HepG2 (cell line): ENCODE measurements at regions not wholly inside any gene's neighbourhood (a gene's known extent, or its start where the extent isn't known, plus 50 kb on each side); places are given as distances from the start of the nearest gene placed in this dataset.

Experiments used
- ATAC-seq: fragments of 200-7000 bp; cut with Tn5 transposase; 3 replicates; pipeline ENCODE4 v1.9.1; 2020; ENCODE audit warnings: mild to moderate bottlenecking, moderate library complexity
- BruUV-seq: library from RNA; stranded (reverse); fragments of 400-500 nt; replicated peaks from 2 replicates; lab custom pipeline; 2021; lab: Mats Ljungman, UMichigan
- CTCF ChIA-PET: fragments of 300-600 bp; formaldehyde crosslinking; extraction: SDS; loops from one replicate; lab custom pipeline; 2021; ENCODE audit warnings: low total read pairs, inconsistent platforms, low intra/inter-chr PET ratio; lab: Yijun Ruan, JAX
- POLR2A ChIA-PET: fragments of 350-600 bp; sonication (Branson Sonifier 250); formaldehyde crosslinking; loops from one replicate; lab custom pipeline; 2020; ENCODE audit warnings: antibody characterized with exemption, inconsistent platforms; lab: Yijun Ruan, JAX
- DNase-seq: peaks from one replicate; pipeline ENCODE4 v3.0.0-alpha.2; 2015; ENCODE audit warnings: low spot score
- FAIRE-seq: peaks from 3 replicates; lab custom pipeline; 2011; peaks lifted over from hg19 to GRCh38; lab: Jason Lieb, UNC
- H2AFZ ChIP-seq: one replicate; pipeline ENCODE4 v1.6.1; 2011; ENCODE audit warnings: low read length, inconsistent platforms
- H3K27ac ChIP-seq: fragments of 300-600 bp; 3 replicates; pipeline ENCODE4 v1.8.0; 2011; ENCODE audit warnings: mixed run types, mild to moderate bottlenecking, mixed read lengths, low read length, inconsistent platforms; ENCODE audit not compliant: insufficient read depth; ENCODE audit errors: extremely low read length
- H3K27me3 ChIP-seq, 2 experiments: fragments of 200-600 bp in 1 of 2; 2 replicates in 1 of 2; 3 replicates in 1 of 2; pipeline versions ENCODE4 v1.6.0 to v1.8.0; 2011; ENCODE audit warnings: low read length in 2 of 2, mild to moderate bottlenecking in 2 of 2, moderate library complexity in 2 of 2, inconsistent platforms in 1 of 2; ENCODE audit not compliant: insufficient read depth in 2 of 2, control insufficient read depth in 1 of 2
- H3K36me3 ChIP-seq, 2 experiments: fragments of 200-600 bp in 1 of 2; replicated peaks in 1 of 2; 2 replicates in 1 of 2; 3 replicates in 1 of 2; pipeline versions ENCODE4 v1.5.1 to v1.8.0; 2011; ENCODE audit warnings: low read length in 2 of 2, inconsistent platforms in 1 of 2; ENCODE audit not compliant: insufficient read depth in 2 of 2, control insufficient read depth in 1 of 2
- H3K4me1 ChIP-seq: 2 replicates; pipeline ENCODE4 v1.5.1; 2012; ENCODE audit warnings: low read length, inconsistent platforms; ENCODE audit not compliant: insufficient read depth
- H3K4me2 ChIP-seq: 2 replicates; pipeline ENCODE4 v1.6.0; 2011; ENCODE audit warnings: low read depth, low read length, inconsistent platforms
- H3K4me3 ChIP-seq, 3 experiments: fragments of 200-600 bp in 1 of 3; sonication (generic), shearing (Covaris generic) in 1 of 3; replicated peaks in 1 of 3; 2 replicates each; pipeline ENCODE4 v1.5.1; 2011 to 2016; ENCODE audit warnings: low read length in 3 of 3, inconsistent platforms in 2 of 3, low read depth in 2 of 3, mild to moderate bottlenecking in 2 of 3, control low read depth in 1 of 3, mixed read lengths in 1 of 3; ENCODE audit not compliant: insufficient read depth in 1 of 3
- H3K79me2 ChIP-seq: one replicate; pipeline ENCODE4 v1.6.1; 2011; ENCODE audit warnings: low read length, inconsistent platforms; ENCODE audit not compliant: insufficient read depth
- H3K9ac ChIP-seq: 2 replicates; pipeline ENCODE4 v1.6.0; 2011; ENCODE audit warnings: mild to moderate bottlenecking, low read depth, low read length, inconsistent platforms; ENCODE audit not compliant: insufficient read depth
- H3K9me3 ChIP-seq: 2 replicates; pipeline ENCODE4 v1.5.1; 2012; ENCODE audit warnings: mild to moderate bottlenecking, low read length
- H4K20me1 ChIP-seq: 2 replicates; pipeline ENCODE4 v1.6.0; 2011; ENCODE audit warnings: inconsistent platforms, mild to moderate bottlenecking, low read length, moderate library complexity; ENCODE audit not compliant: insufficient read depth
- ERF ChIP-seq: IDR thresholded peaks from 2 replicates; pipeline ENCODE4 v1.6.1; 2018; ENCODE audit warnings: missing biosample characterization, missing genetic modification reagents
- HDAC2 ChIP-seq: sonication (generic); formaldehyde crosslinking; IDR thresholded peaks from 2 replicates; pipeline ENCODE4 v1.4.0; 2020; ENCODE audit warnings: missing genetic modification reagents
- KMT2B ChIP-seq: IDR thresholded peaks from 2 replicates; pipeline ENCODE4 v1.6.1; 2016; ENCODE audit warnings: missing genetic modification reagents, missing compliant biosample characterization
- NPAS2 ChIP-seq: sonication (generic); formaldehyde crosslinking; IDR thresholded peaks from 2 replicates; pipeline ENCODE4 v1.8.0; 2022; ENCODE audit warnings: mild to moderate bottlenecking, missing genetic modification reagents, borderline replicate concordance
- SMAD1 ChIP-seq: sonication (generic); formaldehyde crosslinking; IDR thresholded peaks from 2 replicates; pipeline ENCODE4 v1.4.0; 2020; ENCODE audit warnings: missing genetic modification reagents, low read depth, mild to moderate bottlenecking, borderline replicate concordance
- SP4 ChIP-seq: sonication (generic); formaldehyde crosslinking; IDR thresholded peaks from 2 replicates; pipeline ENCODE4 v1.8.1; 2023; ENCODE audit warnings: mild to moderate bottlenecking, missing genetic modification reagents
- SPEN ChIP-seq: sonication (generic); formaldehyde crosslinking; IDR thresholded peaks from 2 replicates; pipeline ENCODE4 v1.5.1; 2020; ENCODE audit warnings: low read depth, mild to moderate bottlenecking, missing genetic modification reagents
- ZNF441 ChIP-seq: sonication (generic); formaldehyde crosslinking; IDR thresholded peaks from 2 replicates; pipeline ENCODE4 v1.7.0; 2021; ENCODE audit warnings: missing genetic modification reagents, borderline replicate concordance
- ZNF567 ChIP-seq: sonication (generic); formaldehyde crosslinking; IDR thresholded peaks from 2 replicates; pipeline ENCODE4 v1.8.1; 2023; ENCODE audit warnings: mild to moderate bottlenecking, missing genetic modification reagents, borderline replicate concordance
- WGBS: methylation state at CpG from one replicate; pipeline ENCODE4 v1.1.6; 2017; ENCODE audit warnings: low lambda C conversion rate; 5-methylcytosine and 5-hydroxymethylcytosine counted together
- in situ Hi-C: cut with HindIII; loops from 2 replicates; pipeline ENCODE4 v1.10.0; 2017; ENCODE audit warnings: low pct_unique_long_range_greater_than_20kb; ENCODE audit not compliant: extremely low pct_ligation_motif_present
- intact Hi-C: fragments of 100-400 bp; cut with micrococcal nuclease; formaldehyde crosslinking; loops from one replicate; pipeline ENCODE4 v1.10.0; 2022; ENCODE audit not compliant: unreplicated experiment
- TF ChIP-seq, protein P1 (sequence below): sonication (generic); formaldehyde crosslinking; IDR thresholded peaks from 2 replicates; pipeline ENCODE4 v1.4.0; 2020; ENCODE audit warnings: mild to moderate bottlenecking, missing genetic modification reagents

DNA sequence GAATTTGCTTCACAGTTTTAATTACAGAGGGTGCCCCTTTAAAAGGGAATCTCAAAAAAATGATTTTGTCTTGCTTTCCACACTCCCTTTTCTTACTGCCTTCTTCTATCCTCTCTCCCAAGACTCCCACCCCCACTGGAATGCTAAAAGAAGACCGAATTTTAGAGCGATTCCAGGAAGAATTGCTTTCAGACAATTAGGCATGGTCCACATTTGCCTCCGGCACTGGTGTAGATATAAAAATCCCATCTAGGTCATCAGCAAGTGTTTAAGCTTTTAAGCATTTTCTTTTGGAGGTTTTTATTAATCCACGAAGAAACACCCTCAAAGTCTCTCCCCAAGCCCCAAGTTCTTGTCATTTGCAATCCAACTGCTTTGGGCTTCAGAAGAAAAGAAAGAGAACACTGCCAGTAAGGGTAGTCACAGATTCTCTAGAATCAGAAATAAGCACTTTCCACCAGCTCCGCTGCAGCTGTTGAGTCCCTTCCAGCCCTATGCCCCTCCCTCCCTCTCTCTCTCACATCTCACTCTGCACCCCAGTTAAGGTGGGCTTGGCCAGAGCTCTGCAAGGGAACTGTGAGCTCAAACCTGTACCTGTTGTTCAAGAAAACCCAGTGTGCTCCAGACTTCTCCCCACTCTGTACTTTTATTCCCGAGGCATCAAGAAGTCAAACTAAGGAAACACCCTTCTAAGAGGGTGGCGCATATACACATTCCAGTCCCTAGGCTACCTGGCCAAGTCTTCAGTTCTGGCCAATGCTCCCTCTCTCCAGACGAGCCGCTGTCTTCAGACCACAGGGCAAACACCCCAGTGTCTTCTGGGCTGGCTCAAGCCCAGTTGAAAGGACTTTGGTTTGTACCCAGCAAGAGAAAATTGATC, 170.2 kb downstream of the RGS9 start:
- Histone ChIP-seq H4K20me1 (no peaks in the 10 kb centered on the region), H3K9me3 (no peaks in the 10 kb centered on the region), H3K9ac (no peak overlapping the region), H2AFZ (no peak overlapping the region), H3K27ac (no peak overlapping the region), H3K4me3 (no peak overlapping the region), H3K4me1 (no peaks in the 10 kb centered on the region), H3K27me3 (peaks cover 0 to 23% of the 10 kb centered on the region in 2 experiments; a peak in 3 of 5 replicates), H3K79me2 (no peaks in the 10 kb centered on the region), H3K36me3 (no peaks in the 10 kb centered on the region), H3K4me2 (no peak overlapping the region)
- TF ChIP-seq ZNF441 (CRISPR knock-in tag): no peak
- no peak for TF ChIP-seq NPAS2 (CRISPR knock-in tag)
- TF ChIP-seq, protein P1, sequence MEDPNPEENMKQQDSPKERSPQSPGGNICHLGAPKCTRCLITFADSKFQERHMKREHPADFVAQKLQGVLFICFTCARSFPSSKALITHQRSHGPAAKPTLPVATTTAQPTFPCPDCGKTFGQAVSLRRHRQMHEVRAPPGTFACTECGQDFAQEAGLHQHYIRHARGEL (CRISPR knock-in tag): no peak
- TF ChIP-seq ERF (CRISPR knock-in tag): no peak
- TF ChIP-seq ZNF567: no peak
- TF ChIP-seq SMAD1: no peak
- no peak for TF ChIP-seq SPEN (CRISPR knock-in tag)
- TF ChIP-seq KMT2B: no peak
- TF ChIP-seq SP4: no peak
- no peak for TF ChIP-seq HDAC2 (CRISPR knock-in tag)
- 21% methylated on average over 9 of the region's 9 CpGs for WGBS
- intact Hi-C loops: no loop called here
- POLR2A ChIA-PET: no interaction called here
- in situ Hi-C loops: no loop called here
- DNase-seq (no peak), ATAC-seq (no peak), FAIRE-seq (no peak)
- CTCF ChIA-PET: no interaction called here
- BruUV-seq: no TSS peak
